UCSD-AML1 (cell line): ENCODE measurements at regions not wholly inside any gene's neighbourhood (a gene's known extent, or its start where the extent isn't known, plus 50 kb on each side); places are given as distances from the start of the nearest gene placed in this dataset.

ENCODE experiments used
- DNase-seq: peaks from one replicate; lab custom pipeline; 2025; ENCODE audit not compliant: unreplicated experiment; lab: John Stamatoyannopoulos, UW

GRCh38 chr6:1545654-1546053 is 64.1 kb upstream of the FOXC1 start:
- no peak for DNase-seq

- DNase-seq, result no peak
Observed at GRCh38 chr6:1547785-1548184, 61.9 kb upstream of the FOXC1 start.

GRCh38 chr6:1551249-1551648 is 58.5 kb upstream of the FOXC1 start:
- DNase-seq, result no peak

- DNase-seq, result no peak
Observed at GRCh38 chr6:1552296-1552761, 57.4 kb upstream of the FOXC1 start.

GRCh38 chr6:1553562-1554083 is 56.1 kb upstream of the FOXC1 start:
- no peak for DNase-seq

- DNase-seq, result no peak
Observed at GRCh38 chr6:1554141-1554475, 55.6 kb upstream of the FOXC1 start.

GRCh38 chr6:1554476-1555310 is 55.0 kb upstream of the FOXC1 start:
- no peak for DNase-seq

- no peak for DNase-seq
Observed at GRCh38 chr6:1558388-1558787, 51.3 kb upstream of the FOXC1 start.
